PC-9 (cell line): ENCODE measurements at regions not wholly inside any gene's neighbourhood (a gene's known extent, or its start where the extent isn't known, plus 50 kb on each side); places are given as distances from the start of the nearest gene placed in this dataset.

Experiments
- EZH2 ChIP-seq: fragments of 200-600 bp; sonication (generic); IDR thresholded peaks from 2 replicates; pipeline ENCODE4 v1.8.0; 2017; ENCODE audit warnings: antibody characterized with exemption, low read depth
- TF ChIP-seq, protein P1 (sequence below): fragments of 200-600 bp; sonication (generic); conservative IDR thresholded peaks from 2 replicates; pipeline ENCODE4 v1.6.1; 2017; ENCODE audit warnings: mixed run types, antibody characterized with exemption, mild to moderate bottlenecking, moderate library complexity

DNA sequence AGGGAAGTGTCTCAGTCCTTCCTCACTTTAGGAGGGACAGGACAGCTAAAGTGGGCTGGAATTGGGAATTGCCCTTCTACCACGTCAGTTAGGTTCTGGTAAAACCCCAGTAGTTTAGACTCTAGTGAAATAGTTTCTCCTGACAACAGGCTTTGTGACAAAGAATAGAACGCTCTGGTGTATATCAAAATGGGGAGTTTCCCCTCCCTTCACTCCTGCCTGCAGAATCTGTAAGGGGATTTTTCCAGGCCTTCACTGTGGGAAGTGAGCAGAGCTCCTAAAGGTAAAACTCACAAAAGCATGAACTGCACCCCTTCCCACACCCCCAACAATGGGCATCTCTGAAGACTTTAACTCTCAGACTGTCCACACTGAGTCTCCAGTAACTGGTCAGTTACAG is 460.9 kb upstream of the LRRC4C start:
- TF ChIP-seq, protein P1, sequence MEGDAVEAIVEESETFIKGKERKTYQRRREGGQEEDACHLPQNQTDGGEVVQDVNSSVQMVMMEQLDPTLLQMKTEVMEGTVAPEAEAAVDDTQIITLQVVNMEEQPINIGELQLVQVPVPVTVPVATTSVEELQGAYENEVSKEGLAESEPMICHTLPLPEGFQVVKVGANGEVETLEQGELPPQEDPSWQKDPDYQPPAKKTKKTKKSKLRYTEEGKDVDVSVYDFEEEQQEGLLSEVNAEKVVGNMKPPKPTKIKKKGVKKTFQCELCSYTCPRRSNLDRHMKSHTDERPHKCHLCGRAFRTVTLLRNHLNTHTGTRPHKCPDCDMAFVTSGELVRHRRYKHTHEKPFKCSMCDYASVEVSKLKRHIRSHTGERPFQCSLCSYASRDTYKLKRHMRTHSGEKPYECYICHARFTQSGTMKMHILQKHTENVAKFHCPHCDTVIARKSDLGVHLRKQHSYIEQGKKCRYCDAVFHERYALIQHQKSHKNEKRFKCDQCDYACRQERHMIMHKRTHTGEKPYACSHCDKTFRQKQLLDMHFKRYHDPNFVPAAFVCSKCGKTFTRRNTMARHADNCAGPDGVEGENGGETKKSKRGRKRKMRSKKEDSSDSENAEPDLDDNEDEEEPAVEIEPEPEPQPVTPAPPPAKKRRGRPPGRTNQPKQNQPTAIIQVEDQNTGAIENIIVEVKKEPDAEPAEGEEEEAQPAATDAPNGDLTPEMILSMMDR: no peak
- no peak for TF ChIP-seq EZH2
